ENCODE measurements at regions not wholly inside any gene's neighbourhood (a gene's known extent, or its start where the extent isn't known, plus 50 kb on each side); places are given as distances from the start of the nearest gene placed in this dataset.
A peak's percentile ranks its signal among the peaks of the same experiment; 100 is the strongest.

DNA sequence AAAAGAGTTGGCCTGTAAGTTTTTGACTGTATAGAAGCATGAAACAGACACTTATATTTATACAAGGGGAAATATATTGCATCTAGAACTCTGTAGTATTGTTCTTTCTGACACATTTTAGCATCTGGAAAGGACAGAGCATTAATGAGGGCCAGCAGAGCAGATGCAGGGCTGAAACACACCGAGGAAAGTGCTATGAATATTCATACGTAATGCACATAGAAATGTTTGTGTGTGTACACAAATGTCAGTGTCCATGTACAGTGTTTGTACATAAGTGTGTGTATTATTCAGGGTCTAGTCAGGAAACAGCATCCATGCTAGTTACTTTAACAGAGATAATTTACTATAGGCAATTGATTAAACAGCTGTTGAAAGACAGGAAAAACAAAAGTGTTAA is 146.5 kb upstream of the DTNBP1 start:
- WGBS (ENCODE audit: insufficient coverage, low lambda C conversion rate) = no CpG with 5 or more reads among the region's 2 CpGs
- Histone ChIP-seq H3K9me3 (ENCODE audit: control insufficient read depth, low read depth, low read length) (no peaks in the 10 kb centered on the region), H3K27ac (ENCODE audit: low read length) (no peak overlapping the region), H3K27me3 (ENCODE audit: control insufficient read depth, insufficient read depth, low read length) (no peaks in the 10 kb centered on the region), H3K36me3 (ENCODE audit: control insufficient read depth, insufficient read depth, low read length) (no peaks in the 10 kb centered on the region), H3K4me3 (ENCODE audit: low read length) (no peak overlapping the region), H3K4me1 (ENCODE audit: control insufficient read depth, insufficient read depth, low read length) (no peaks in the 10 kb centered on the region)
- DNase-seq = no peak

DNA sequence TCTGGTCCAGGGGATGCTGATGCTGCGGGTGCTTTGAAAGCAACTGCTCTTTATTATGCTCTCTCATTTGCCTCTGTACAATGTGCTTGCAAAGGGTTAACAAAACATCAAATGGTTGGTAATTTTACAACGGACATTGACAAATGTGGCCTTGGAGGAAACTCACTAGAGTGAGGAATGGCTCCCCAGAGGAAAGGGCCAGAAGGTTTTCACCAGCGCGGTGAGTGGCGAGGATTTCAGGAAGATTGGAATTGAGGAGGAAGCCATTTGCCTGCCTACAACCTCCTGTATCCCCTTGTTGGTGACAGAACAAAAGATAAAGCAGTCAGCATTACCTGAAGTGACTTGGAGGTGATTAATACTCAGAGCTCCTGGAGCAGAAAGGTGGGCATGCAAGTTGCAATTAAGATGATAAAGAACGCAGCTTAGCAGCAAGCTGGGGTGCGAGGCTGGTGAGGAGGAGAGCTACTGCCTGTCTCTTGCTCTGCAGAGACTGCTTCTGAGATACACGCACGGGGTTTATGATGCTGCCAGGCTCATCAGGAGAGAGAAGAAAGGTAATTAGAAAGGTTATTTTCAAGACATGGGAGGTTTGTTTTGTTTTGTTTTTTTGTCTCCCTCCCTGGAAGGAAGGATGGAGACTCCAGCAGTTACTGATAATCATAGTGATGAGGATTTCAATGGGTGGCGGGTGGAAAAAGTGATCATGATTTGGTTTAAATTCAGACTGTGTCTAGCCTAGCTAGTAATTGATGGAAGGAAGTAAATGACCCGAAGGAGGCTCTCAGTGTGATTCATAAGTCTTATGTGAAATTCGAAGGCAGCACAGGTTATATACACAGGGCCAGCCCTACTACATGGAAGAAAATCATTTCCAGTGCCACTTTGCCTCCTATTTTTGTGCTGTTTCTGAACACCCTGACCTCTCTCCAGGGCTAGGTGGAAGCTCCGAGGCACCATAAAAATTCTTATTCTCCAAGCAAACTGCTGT is 141.6 kb upstream of the DTNBP1 start:
- DNase-seq = no peak
- Histone ChIP-seq H3K9me3 (ENCODE audit: control insufficient read depth, low read depth, low read length) (no peaks in the 10 kb centered on the region), H3K27me3 (ENCODE audit: control insufficient read depth, insufficient read depth, low read length) (no peaks in the 10 kb centered on the region), H3K4me1 (ENCODE audit: control insufficient read depth, insufficient read depth, low read length) (no peaks in the 10 kb centered on the region), H3K4me3 (ENCODE audit: low read length) (no peak overlapping the region), H3K27ac (ENCODE audit: low read length) (no peak overlapping the region), H3K36me3 (ENCODE audit: control insufficient read depth, insufficient read depth, low read length) (no peaks in the 10 kb centered on the region)
- WGBS (ENCODE audit: insufficient coverage, low lambda C conversion rate) = no CpG with 5 or more reads among the region's 13 CpGs

DNA sequence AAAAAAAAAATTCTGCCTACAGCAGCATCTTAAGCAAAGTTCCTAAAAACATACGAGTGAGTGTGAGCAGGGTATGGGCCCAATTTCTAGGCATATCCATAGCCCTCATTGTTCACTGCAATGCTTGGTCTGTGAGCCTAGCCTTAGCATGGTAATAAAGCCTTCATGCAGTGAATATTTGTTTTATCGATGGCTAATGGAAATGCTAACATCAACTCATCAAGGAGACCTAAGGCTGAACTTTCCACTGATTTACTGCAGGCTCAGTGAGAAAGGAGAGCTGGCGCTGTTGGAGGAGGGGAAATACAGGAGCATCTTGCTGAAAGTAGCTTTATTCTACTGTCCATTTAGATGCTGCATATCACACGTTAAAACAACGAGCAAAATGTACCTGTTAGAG is 139.6 kb upstream of the DTNBP1 start:
- Histone ChIP-seq H3K27ac (ENCODE audit: low read length) (no peak overlapping the region), H3K27me3 (ENCODE audit: control insufficient read depth, insufficient read depth, low read length) (no peaks in the 10 kb centered on the region), H3K4me3 (ENCODE audit: low read length) (no peak overlapping the region), H3K36me3 (ENCODE audit: control insufficient read depth, insufficient read depth, low read length) (no peaks in the 10 kb centered on the region), H3K4me1 (ENCODE audit: control insufficient read depth, insufficient read depth, low read length) (no peaks in the 10 kb centered on the region), H3K9me3 (ENCODE audit: control insufficient read depth, low read depth, low read length) (peaks cover 6% of the 10 kb centered on the region)
- 76% methylated on average over 2 of the region's 5 CpGs for WGBS (ENCODE audit: insufficient coverage, low lambda C conversion rate)
- no peak for DNase-seq

DNA sequence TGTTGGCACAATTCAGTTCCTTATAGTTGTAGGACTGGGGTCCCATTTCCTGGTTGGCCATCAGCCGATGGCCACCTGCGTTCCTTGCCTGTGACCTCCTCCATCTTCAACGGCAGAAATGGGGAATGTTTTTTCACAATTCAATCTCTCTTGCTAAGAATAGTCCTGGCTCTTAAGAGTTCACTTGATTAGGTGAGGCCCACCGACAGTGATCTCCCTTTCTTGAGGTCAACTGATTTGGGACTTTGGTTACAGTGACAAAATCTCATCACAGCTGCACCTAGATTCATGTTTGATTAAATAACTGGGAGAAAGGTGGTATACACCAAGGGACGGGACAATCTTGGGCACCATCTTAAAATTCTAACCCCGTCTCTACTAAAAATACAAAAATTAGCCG is 139.1 kb upstream of the DTNBP1 start:
- Histone ChIP-seq H3K9me3 (ENCODE audit: control insufficient read depth, low read depth, low read length) (peaks cover 6% of the 10 kb centered on the region), H3K36me3 (ENCODE audit: control insufficient read depth, insufficient read depth, low read length) (no peaks in the 10 kb centered on the region), H3K4me1 (ENCODE audit: control insufficient read depth, insufficient read depth, low read length) (no peaks in the 10 kb centered on the region), H3K27me3 (ENCODE audit: control insufficient read depth, insufficient read depth, low read length) (no peaks in the 10 kb centered on the region), H3K27ac (ENCODE audit: low read length) (no peak overlapping the region), H3K4me3 (ENCODE audit: low read length) (no peak overlapping the region)
- no peak for DNase-seq
- WGBS (ENCODE audit: insufficient coverage, low lambda C conversion rate) = no CpG with 5 or more reads among the region's 7 CpGs

DNA sequence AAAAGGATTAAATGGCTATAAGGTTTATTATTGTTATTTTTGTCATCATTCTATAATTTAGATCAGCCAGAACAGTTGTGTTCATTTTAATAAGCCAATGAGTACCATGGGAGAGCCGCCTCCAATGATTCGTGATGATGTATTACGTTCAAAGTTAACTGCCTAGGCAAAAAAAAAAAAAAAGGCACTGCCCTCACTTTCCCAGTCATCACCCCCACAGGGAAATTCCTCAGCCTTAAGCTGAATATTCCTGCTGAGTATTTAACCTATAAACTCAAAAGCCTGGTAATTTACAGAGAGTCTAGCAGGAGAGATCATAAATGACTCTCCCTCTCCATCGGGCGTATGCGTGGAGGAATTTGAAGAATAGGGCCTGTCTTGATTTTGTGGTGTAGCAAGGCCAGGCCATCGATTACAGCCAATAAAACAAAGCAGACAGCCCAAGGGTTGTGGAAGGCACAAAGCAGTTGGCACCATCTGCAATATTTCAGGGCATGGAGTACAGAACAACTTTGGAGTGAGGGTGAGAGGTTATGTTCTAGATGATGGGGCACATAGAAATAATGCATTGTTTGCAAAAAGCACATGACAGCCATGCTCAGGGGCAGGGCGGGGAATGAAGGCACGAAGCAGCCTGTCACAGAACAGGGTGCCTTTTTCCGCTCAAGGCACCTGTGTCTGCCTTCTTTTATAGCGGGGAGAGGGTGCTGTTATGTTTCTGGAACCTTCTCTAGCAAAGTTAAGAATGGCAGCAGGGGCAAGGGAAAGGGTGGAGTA is 138.2 kb upstream of the DTNBP1 start:
- Histone ChIP-seq H3K4me1 (ENCODE audit: control insufficient read depth, insufficient read depth, low read length) (no peaks in the 10 kb centered on the region), H3K9me3 (ENCODE audit: control insufficient read depth, low read depth, low read length) (peaks cover 6% of the 10 kb centered on the region), H3K27me3 (ENCODE audit: control insufficient read depth, insufficient read depth, low read length) (no peaks in the 10 kb centered on the region), H3K27ac (ENCODE audit: low read length) (no peak overlapping the region), H3K36me3 (ENCODE audit: control insufficient read depth, insufficient read depth, low read length) (no peaks in the 10 kb centered on the region), H3K4me3 (ENCODE audit: low read length) (no peak overlapping the region)
- DNase-seq = no peak
- no CpG with 5 or more reads among the region's 11 CpGs for WGBS (ENCODE audit: insufficient coverage, low lambda C conversion rate)

DNA sequence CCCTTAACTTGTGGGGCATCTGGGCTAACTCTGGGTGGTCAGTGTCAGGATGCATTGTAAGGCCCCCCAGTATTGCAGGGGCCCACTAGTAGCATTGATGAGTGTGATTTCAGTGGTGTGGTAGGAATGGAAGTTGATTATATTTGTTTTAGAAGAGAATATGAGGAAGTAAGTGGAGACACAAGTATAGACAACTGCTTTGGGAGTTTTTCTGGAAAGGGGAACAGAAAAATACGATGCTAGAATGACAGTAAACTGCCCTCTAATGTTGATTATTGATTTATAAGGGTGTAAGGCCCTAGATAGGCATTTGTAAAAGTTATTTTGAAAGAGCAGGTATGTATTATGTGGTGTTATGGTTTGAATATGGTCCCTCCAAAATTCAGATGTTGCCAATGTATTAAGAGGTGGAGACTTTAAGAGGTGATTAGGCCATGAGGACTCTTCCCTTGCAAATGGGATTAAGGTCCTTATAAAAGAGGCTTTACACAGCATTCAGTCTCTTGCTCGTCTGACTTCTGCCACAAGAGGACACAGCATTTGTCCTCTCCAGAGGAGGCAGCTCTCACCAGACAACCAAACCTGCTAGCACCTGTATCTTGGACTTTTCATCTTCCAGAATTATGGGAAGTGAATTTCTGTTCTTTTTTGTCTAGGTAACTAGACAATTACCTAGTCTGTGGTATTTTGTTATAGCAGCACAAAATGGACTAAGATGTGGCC is 135.9 kb upstream of the DTNBP1 start:
- Histone ChIP-seq H3K4me3 (ENCODE audit: low read length) (no peak overlapping the region), H3K27ac (ENCODE audit: low read length) (no peak overlapping the region), H3K27me3 (ENCODE audit: control insufficient read depth, insufficient read depth, low read length) (no peaks in the 10 kb centered on the region), H3K9me3 (ENCODE audit: control insufficient read depth, low read depth, low read length) (peaks cover 6% of the 10 kb centered on the region), H3K36me3 (ENCODE audit: control insufficient read depth, insufficient read depth, low read length) (no peaks in the 10 kb centered on the region), H3K4me1 (ENCODE audit: control insufficient read depth, insufficient read depth, low read length) (peaks cover 6% of the 10 kb centered on the region)
- DNase-seq = no peak
- 50% methylated on average over 1 of the region's 2 CpGs for WGBS (ENCODE audit: insufficient coverage, low lambda C conversion rate)

DNA sequence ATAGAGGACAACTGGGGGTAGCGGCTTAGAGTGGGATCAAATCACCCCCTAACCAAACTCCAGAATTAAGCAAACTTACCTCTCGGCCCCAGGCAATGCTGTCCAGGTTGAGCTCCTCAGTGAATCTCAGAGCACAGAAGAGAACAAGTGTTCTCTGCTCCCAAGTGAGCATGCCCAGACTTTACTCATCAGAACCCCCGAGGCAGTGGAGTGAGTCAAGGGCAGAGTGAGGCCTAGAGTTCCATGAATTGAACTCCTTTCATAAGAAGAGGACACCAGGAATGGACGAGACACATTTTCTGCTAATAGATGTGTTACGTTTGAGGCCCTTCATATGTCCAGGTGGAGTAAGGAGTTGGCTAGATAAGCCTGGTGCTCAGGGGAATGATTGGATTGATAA is 134.0 kb upstream of the DTNBP1 start:
- Histone ChIP-seq H3K4me3 (ENCODE audit: low read length) (no peak overlapping the region), H3K27ac (ENCODE audit: low read length) (no peak overlapping the region), H3K4me1 (ENCODE audit: control insufficient read depth, insufficient read depth, low read length) (peaks cover 21% of the 10 kb centered on the region), H3K36me3 (ENCODE audit: control insufficient read depth, insufficient read depth, low read length) (no peaks in the 10 kb centered on the region), H3K27me3 (ENCODE audit: control insufficient read depth, insufficient read depth, low read length) (no peaks in the 10 kb centered on the region), H3K9me3 (ENCODE audit: control insufficient read depth, low read depth, low read length) (peaks cover 6% of the 10 kb centered on the region)
- no peak for DNase-seq
- 100% methylated on average over 1 of the region's 5 CpGs for WGBS (ENCODE audit: insufficient coverage, low lambda C conversion rate)

DNA sequence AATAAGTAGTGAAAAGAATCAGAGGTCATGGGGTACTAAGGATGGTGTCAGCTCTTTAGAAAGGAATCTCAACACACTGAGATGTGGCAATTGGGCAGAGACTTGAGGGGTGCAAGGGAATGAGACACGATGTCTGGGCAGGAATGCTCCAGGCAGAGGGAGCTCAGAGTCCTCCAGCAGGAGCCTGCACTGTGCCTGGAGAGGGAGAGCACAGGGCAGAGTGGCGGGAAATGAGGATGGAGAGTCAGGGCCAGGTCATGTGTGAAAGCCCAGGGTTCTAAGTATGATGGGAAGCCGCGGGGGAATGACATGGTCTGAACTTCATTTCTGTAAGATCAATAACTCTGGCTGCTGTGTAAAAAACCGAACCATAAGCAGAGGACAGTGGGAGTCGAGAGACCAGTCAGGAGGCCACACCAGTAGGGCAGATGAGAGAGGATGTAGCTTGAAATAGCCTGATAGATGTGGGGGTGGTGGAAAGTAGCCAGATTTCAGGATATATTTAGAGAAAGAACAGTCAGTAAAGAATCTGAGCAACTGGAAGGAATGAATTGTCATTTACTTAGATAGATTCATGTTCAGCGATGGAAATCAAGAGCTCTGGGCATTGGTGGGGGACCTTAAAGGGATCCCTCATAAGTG is 133.4 kb upstream of the DTNBP1 start:
- H3K27ac ChIP-seq (ENCODE audit: low read length) = no peak overlapping the region
- WGBS (ENCODE audit: insufficient coverage, low lambda C conversion rate) = 100% methylated on average over 4 of the region's 7 CpGs
- DNase-seq = no peak

DNA sequence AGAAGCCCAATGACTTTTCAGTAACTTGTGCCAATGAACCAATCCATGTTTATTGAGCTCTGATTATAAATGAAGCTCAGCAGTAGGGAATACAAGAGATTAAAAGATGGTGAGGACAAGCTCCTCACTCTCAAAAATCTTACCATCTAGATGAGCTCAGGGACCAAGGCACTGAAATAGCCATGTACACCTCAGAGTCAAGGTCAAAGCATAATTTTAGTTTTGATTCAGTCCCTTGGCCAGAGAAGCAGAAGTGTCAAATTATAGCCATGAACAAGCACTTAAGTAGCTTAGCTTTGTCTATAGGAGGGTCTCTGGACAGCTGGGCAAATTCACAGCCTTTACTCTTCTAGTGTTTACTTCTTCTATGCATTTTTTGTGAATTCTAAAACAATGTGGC is 131.0 kb upstream of the DTNBP1 start:
- H3K36me3 ChIP-seq (ENCODE audit: control insufficient read depth, insufficient read depth, low read length) = no peaks in the 10 kb centered on the region
- no peak for DNase-seq
- no peaks in the 10 kb centered on the region for H3K27me3 ChIP-seq (ENCODE audit: control insufficient read depth, insufficient read depth, low read length)
- peaks cover 6% of the 10 kb centered on the region for H3K9me3 ChIP-seq (ENCODE audit: control insufficient read depth, low read depth, low read length)
- peak overlapping the region; percentile 8 for H3K27ac ChIP-seq (ENCODE audit: low read length)
- H3K4me1 ChIP-seq (ENCODE audit: control insufficient read depth, insufficient read depth, low read length) = peaks cover 36% of the 10 kb centered on the region
- H3K4me3 ChIP-seq (ENCODE audit: low read length) = no peak overlapping the region

More for the DNA sequence above, 133.4 kb upstream of the DTNBP1 start:
- Histone ChIP-seq H3K27me3 (ENCODE audit: control insufficient read depth, insufficient read depth, low read length) (no peaks in the 10 kb centered on the region), H3K4me3 (ENCODE audit: low read length) (no peak overlapping the region), H3K36me3 (ENCODE audit: control insufficient read depth, insufficient read depth, low read length) (no peaks in the 10 kb centered on the region), H3K9me3 (ENCODE audit: control insufficient read depth, low read depth, low read length) (peaks cover 6% of the 10 kb centered on the region), H3K4me1 (ENCODE audit: control insufficient read depth, insufficient read depth, low read length) (peaks cover 26% of the 10 kb centered on the region)

DNA sequence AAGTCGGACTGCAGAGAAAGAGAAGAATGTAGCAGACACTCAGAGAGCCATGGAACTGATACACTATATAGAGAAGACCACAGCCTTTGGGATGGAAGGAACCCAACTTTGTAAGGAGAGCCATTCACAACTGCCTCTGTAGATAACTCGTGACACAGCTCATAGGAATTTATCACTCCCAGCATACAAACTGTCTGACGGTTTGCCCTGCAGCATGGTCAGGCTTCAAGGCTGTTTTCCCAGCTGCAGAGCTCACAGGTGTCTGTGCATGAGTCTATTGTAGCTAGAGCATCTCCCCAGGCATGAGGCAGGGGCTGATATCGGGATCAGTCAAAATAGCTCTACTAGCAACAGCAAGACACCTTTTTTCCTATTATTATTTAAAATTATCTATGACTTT is 130.5 kb upstream of the DTNBP1 start:
- Histone ChIP-seq H3K4me3 (ENCODE audit: low read length) (no peak overlapping the region), H3K27ac (ENCODE audit: low read length) (peak overlapping the region; percentile 8), H3K36me3 (ENCODE audit: control insufficient read depth, insufficient read depth, low read length) (no peaks in the 10 kb centered on the region), H3K4me1 (ENCODE audit: control insufficient read depth, insufficient read depth, low read length) (peaks cover 36% of the 10 kb centered on the region), H3K9me3 (ENCODE audit: control insufficient read depth, low read depth, low read length) (peaks cover 6% of the 10 kb centered on the region), H3K27me3 (ENCODE audit: control insufficient read depth, insufficient read depth, low read length) (no peaks in the 10 kb centered on the region)
- no CpG with 5 or more reads among the region's 4 CpGs for WGBS (ENCODE audit: insufficient coverage, low lambda C conversion rate)
- peak; percentile 56 to 65 for DNase-seq

All from large intestine (tissue), 3 donors.